Neural cell (in vitro differentiated cells): ENCODE measurements at regions not wholly inside any gene's neighbourhood (a gene's known extent, or its start where the extent isn't known, plus 50 kb on each side); places are given as distances from the start of the nearest gene placed in this dataset.

Source experiments
- H2AFZ ChIP-seq: fragments of 200-600, 300-800 bp; sonication (generic), shearing (Covaris generic); 2 replicates; pipeline ENCODE4 v1.6.0; 2014; ENCODE audit warnings: low read depth, mild to moderate bottlenecking, antibody characterized with exemption, low read length, moderate library complexity
- H3F3A ChIP-seq: fragments of 200-600 bp; shearing (Covaris generic); 2 replicates; pipeline ENCODE4 v1.6.1; 2016; ENCODE audit warnings: mild to moderate bottlenecking, moderate library complexity, mixed read lengths, antibody characterized with exemption, low read length; ENCODE audit not compliant: insufficient read depth, poor library complexity, severe bottlenecking
- H3K27ac ChIP-seq: fragments of 200-600, 300-800 bp; sonication (generic), shearing (Covaris generic); 2 replicates; pipeline ENCODE4 v1.5.1; 2014; ENCODE audit warnings: mild to moderate bottlenecking, low read length, moderate library complexity
- H3K27me3 ChIP-seq: fragments of 300-800, 200-600 bp; sonication (generic), shearing (Covaris generic); 2 replicates; pipeline ENCODE4 v1.6.0; 2014; ENCODE audit warnings: mild to moderate bottlenecking, low read depth, low read length, moderate library complexity; ENCODE audit not compliant: insufficient read depth
- H3K36me3 ChIP-seq: fragments of 300-800, 200-600 bp; sonication (generic), shearing (Covaris generic); 2 replicates; pipeline ENCODE4 v1.5.1; 2014; ENCODE audit warnings: mild to moderate bottlenecking, antibody characterized with exemption, low read length, moderate library complexity; ENCODE audit not compliant: insufficient read depth
- H3K4me2 ChIP-seq: fragments of 300-800, 200-600 bp; sonication (generic), shearing (Covaris generic); 2 replicates; pipeline ENCODE4 v1.6.0; 2014; ENCODE audit warnings: mild to moderate bottlenecking, low read length
- H3K4me3 ChIP-seq: fragments of 300-800, 200-600 bp; sonication (generic), shearing (Covaris generic); 2 replicates; pipeline ENCODE4 v1.5.1; 2014; ENCODE audit warnings: mild to moderate bottlenecking, low read length, moderate library complexity
- H3K79me2 ChIP-seq: fragments of 200-600 bp; shearing (Covaris generic); replicated peaks from 2 replicates; pipeline ENCODE4 v1.6.0; 2014; ENCODE audit warnings: mild to moderate bottlenecking, low read length, moderate library complexity; ENCODE audit not compliant: insufficient read depth
- H3K9ac ChIP-seq: fragments of 300-800, 200-600 bp; sonication (generic), shearing (Covaris generic); 2 replicates; pipeline ENCODE4 v1.6.1; 2016; ENCODE audit warnings: mild to moderate bottlenecking, low read length, mixed read lengths
- H3K9me2 ChIP-seq: fragments of 200-600 bp; shearing (Covaris generic); 2 replicates; pipeline ENCODE4 v1.6.1; 2016; ENCODE audit warnings: mild to moderate bottlenecking, low read length, mixed read lengths; ENCODE audit not compliant: insufficient read depth
- H3K9me3 ChIP-seq: fragments of 200-600, 300-800 bp; sonication (generic), shearing (Covaris generic); 2 replicates; pipeline ENCODE4 v1.6.1; 2016; ENCODE audit warnings: mild to moderate bottlenecking, mixed run types, low read length, moderate library complexity, mixed read lengths
- H4K20me1 ChIP-seq: fragments of 200-600 bp; shearing (Covaris generic); 2 replicates; pipeline ENCODE4 v1.6.1; 2016; ENCODE audit warnings: mild to moderate bottlenecking, mixed run types; ENCODE audit not compliant: insufficient read depth
- EP300 ChIP-seq: fragments of 450-650 bp; conservative IDR thresholded peaks from 2 replicates; pipeline ENCODE4 v1.6.1; 2014; ENCODE audit warnings: antibody characterized with exemption, mild to moderate bottlenecking, moderate library complexity; ENCODE audit not compliant: poor library complexity, severe bottlenecking
- EZH2 ChIP-seq: fragments of 200-600, 300-800 bp; shearing (Covaris generic), sonication (generic); IDR thresholded peaks from 2 replicates; pipeline ENCODE4 v1.6.1; 2014; ENCODE audit warnings: antibody characterized with exemption, low read length, borderline replicate concordance, mild to moderate bottlenecking; ENCODE audit not compliant: insufficient read depth, poor library complexity, severe bottlenecking
- MXI1 ChIP-seq: fragments of 450-650 bp; conservative IDR thresholded peaks from 2 replicates; pipeline ENCODE4 v1.6.1; 2014; ENCODE audit warnings: antibody characterized with exemption, mild to moderate bottlenecking; ENCODE audit not compliant: poor library complexity, severe bottlenecking
- POLR2AphosphoS5 ChIP-seq: IDR thresholded peaks from 2 replicates; pipeline ENCODE4 v1.6.1; 2012
- RAD21 ChIP-seq: fragments of 450-650 bp; conservative IDR thresholded peaks from 2 replicates; pipeline ENCODE4 v1.6.1; 2014; ENCODE audit warnings: antibody characterized with exemption, mild to moderate bottlenecking, moderate library complexity
- SMC3 ChIP-seq: fragments of 450-650 bp; conservative IDR thresholded peaks from 2 replicates; pipeline ENCODE4 v1.6.1; 2014; ENCODE audit warnings: antibody characterized with exemption, mild to moderate bottlenecking, moderate library complexity; ENCODE audit not compliant: poor library complexity
- TAF1 ChIP-seq: IDR thresholded peaks from 2 replicates; pipeline ENCODE4 v1.6.1; 2012; ENCODE audit warnings: low read depth
- TF ChIP-seq, protein P1 (sequence below): fragments of 450-650 bp; IDR thresholded peaks from 2 replicates; pipeline ENCODE4 v1.5.1; 2014; ENCODE audit warnings: antibody characterized with exemption, mild to moderate bottlenecking, moderate library complexity; ENCODE audit not compliant: poor library complexity, severe bottlenecking
- TF ChIP-seq, protein P2 (sequence below): IDR thresholded peaks from 2 replicates; pipeline ENCODE4 v1.6.1; 2012; ENCODE audit warnings: borderline replicate concordance

DNA sequence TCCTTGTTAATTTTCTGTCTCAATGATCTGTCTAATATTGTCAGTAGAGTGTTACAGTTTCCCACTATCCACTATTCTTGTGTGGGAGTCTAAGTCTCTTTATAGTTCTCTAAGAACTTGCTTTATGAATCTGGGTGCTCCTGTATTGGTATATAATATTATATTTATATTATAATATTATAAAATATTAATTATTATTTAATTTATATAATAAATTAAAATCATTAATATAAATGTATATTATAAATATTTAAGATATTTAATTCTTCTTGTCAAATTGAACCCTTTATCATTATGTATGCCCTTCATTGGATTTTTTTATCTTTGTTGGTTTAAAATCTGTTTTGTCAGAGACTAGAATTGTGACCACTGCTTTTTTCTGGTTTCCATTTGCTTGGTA is 1950.2 kb upstream of the LRRTM1 start:
- H3K9me3 ChIP-seq, result peaks cover 6% of the 10 kb centered on the region
- TF ChIP-seq POLR2AphosphoS5 (no peak), SMC3 (no peak)

DNA sequence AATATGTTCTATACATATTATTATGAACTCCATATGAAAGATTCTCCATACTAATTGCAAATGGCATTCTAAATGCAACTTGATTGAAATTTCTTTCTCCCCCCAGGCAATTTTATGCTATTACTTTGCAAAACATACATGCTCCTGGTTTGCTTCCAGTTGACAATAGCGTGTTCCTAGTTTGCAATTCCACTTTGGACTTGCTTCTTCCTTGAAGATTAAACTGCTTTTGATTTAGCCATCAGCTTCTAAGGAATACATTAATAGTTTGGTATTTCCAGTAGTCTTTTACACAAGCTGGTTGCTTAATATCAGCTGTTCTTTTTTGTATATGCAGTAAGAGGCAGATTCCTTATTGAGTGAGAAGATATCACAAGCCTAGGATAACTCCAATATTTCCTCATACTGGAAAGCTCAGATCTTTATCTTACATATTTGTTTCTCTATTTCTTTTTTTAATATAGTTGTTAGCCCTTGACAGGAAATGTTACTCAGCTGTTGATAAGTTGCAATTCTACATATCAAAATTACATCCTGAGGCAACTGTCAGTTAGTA is 1941.7 kb upstream of the LRRTM1 start:
- Histone ChIP-seq H3K9me3 (peaks cover 2% of the 10 kb centered on the region), H4K20me1 (no peaks in the 10 kb centered on the region), H3K9me2 (no peaks in the 10 kb centered on the region), H3K79me2 (no peaks in the 10 kb centered on the region), H3K9ac (no peak overlapping the region), H2AFZ (no peak overlapping the region), H3K4me2 (no peak overlapping the region), H3F3A (no peaks in the 10 kb centered on the region), H3K27me3 (no peaks in the 10 kb centered on the region), H3K36me3 (no peaks in the 10 kb centered on the region), H3K4me3 (no peak overlapping the region), H3K27ac (no peak overlapping the region)
- TF ChIP-seq POLR2AphosphoS5, result no peak
- TF ChIP-seq RAD21, result no peak
- TF ChIP-seq, protein P1, sequence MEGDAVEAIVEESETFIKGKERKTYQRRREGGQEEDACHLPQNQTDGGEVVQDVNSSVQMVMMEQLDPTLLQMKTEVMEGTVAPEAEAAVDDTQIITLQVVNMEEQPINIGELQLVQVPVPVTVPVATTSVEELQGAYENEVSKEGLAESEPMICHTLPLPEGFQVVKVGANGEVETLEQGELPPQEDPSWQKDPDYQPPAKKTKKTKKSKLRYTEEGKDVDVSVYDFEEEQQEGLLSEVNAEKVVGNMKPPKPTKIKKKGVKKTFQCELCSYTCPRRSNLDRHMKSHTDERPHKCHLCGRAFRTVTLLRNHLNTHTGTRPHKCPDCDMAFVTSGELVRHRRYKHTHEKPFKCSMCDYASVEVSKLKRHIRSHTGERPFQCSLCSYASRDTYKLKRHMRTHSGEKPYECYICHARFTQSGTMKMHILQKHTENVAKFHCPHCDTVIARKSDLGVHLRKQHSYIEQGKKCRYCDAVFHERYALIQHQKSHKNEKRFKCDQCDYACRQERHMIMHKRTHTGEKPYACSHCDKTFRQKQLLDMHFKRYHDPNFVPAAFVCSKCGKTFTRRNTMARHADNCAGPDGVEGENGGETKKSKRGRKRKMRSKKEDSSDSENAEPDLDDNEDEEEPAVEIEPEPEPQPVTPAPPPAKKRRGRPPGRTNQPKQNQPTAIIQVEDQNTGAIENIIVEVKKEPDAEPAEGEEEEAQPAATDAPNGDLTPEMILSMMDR, result no peak
- no peak for TF ChIP-seq MXI1
- TF ChIP-seq EP300, result no peak
- TF ChIP-seq TAF1, result no peak
- no peak for TF ChIP-seq EZH2
- no peak for TF ChIP-seq SMC3
- TF ChIP-seq, protein P2, sequence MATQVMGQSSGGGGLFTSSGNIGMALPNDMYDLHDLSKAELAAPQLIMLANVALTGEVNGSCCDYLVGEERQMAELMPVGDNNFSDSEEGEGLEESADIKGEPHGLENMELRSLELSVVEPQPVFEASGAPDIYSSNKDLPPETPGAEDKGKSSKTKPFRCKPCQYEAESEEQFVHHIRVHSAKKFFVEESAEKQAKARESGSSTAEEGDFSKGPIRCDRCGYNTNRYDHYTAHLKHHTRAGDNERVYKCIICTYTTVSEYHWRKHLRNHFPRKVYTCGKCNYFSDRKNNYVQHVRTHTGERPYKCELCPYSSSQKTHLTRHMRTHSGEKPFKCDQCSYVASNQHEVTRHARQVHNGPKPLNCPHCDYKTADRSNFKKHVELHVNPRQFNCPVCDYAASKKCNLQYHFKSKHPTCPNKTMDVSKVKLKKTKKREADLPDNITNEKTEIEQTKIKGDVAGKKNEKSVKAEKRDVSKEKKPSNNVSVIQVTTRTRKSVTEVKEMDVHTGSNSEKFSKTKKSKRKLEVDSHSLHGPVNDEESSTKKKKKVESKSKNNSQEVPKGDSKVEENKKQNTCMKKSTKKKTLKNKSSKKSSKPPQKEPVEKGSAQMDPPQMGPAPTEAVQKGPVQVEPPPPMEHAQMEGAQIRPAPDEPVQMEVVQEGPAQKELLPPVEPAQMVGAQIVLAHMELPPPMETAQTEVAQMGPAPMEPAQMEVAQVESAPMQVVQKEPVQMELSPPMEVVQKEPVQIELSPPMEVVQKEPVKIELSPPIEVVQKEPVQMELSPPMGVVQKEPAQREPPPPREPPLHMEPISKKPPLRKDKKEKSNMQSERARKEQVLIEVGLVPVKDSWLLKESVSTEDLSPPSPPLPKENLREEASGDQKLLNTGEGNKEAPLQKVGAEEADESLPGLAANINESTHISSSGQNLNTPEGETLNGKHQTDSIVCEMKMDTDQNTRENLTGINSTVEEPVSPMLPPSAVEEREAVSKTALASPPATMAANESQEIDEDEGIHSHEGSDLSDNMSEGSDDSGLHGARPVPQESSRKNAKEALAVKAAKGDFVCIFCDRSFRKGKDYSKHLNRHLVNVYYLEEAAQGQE, result no peak

More for the DNA sequence above, 1950.2 kb upstream of the LRRTM1 start:
- Histone ChIP-seq H3K36me3 (no peaks in the 10 kb centered on the region), H3F3A (no peaks in the 10 kb centered on the region), H3K79me2 (no peaks in the 10 kb centered on the region), H3K27ac (no peak overlapping the region), H3K4me2 (no peak overlapping the region), H3K9me2 (no peaks in the 10 kb centered on the region), H2AFZ (no peak overlapping the region), H4K20me1 (no peaks in the 10 kb centered on the region), H3K9ac (no peak overlapping the region), H3K4me3 (no peak overlapping the region), H3K27me3 (no peaks in the 10 kb centered on the region)

DNA sequence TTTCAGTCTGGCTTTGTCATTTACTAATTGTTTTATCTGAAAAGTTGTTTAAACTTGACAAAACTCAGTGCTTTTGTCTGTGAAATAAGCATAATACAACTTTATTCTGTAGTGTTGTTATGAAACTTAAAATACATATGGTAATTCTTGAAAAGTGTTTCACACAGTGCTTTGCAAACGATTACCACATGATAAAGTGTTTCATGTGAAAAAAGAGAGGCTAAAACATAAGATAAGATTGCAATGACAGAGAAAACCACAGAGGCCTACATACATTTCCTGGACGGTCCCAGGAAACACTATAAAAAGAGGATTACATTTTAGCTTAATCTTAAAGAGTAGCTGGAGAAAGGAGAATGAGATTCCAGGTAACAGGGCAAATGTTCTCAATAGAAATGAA is 1934.6 kb upstream of the LRRTM1 start:
- no peak overlapping the region for H3K9ac ChIP-seq
- no peaks in the 10 kb centered on the region for H3K79me2 ChIP-seq
- no peak overlapping the region for H3K4me3 ChIP-seq
- no peak overlapping the region for H2AFZ ChIP-seq
- H3K4me2 ChIP-seq, result no peak overlapping the region
- no peaks in the 10 kb centered on the region for H3K9me2 ChIP-seq
- no peak overlapping the region for H3K27ac ChIP-seq
- no peaks in the 10 kb centered on the region for H3F3A ChIP-seq
- no peak for TF ChIP-seq RAD21
- no peak for TF ChIP-seq EZH2
- TF ChIP-seq MXI1, result no peak
- TF ChIP-seq TAF1, result no peak
- no peak for TF ChIP-seq SMC3
- no peak for TF ChIP-seq POLR2AphosphoS5
- TF ChIP-seq, protein P1, result no peak
- TF ChIP-seq, protein P2, result no peak
- TF ChIP-seq EP300, result no peak
- H3K9me3 ChIP-seq, result no peaks in the 10 kb centered on the region
- H3K27me3 ChIP-seq, result no peaks in the 10 kb centered on the region
- H3K36me3 ChIP-seq, result no peaks in the 10 kb centered on the region
- H4K20me1 ChIP-seq, result no peaks in the 10 kb centered on the region
